Thyroid gland (tissue), 4 donors: ENCODE measurements at regions not wholly inside any gene's neighbourhood (a gene's known extent, or its start where the extent isn't known, plus 50 kb on each side); places are given as distances from the start of the nearest gene placed in this dataset.

ENCODE experiments used
- DNase-seq, 2 donors: peaks; one replicate each; pipeline ENCODE4 v3.0.0-alpha.2; 2019
- H3K27ac ChIP-seq, 3 donors: fragments of 200-600 bp; sonication (generic); 1 replicate in 2 of 3; 2 replicates in 1 of 3; pipeline ENCODE4 v1.5.1; 2016 to 2019; ENCODE audit warnings: mild to moderate bottlenecking in 1 of 3, moderate library complexity in 1 of 3
- H3K27me3 ChIP-seq: fragments of 200-600 bp; sonication (generic); one replicate; pipeline ENCODE4 v1.5.1; 2019
- H3K36me3 ChIP-seq, 2 donors: fragments of 200-600 bp; sonication (generic); one replicate each; pipeline ENCODE4 v1.5.1; 2016 to 2019
- H3K4me1 ChIP-seq, 2 donors: fragments of 200-600 bp; sonication (generic); one replicate each; pipeline ENCODE4 v1.5.1; 2017 to 2019
- H3K4me3 ChIP-seq, 3 donors: fragments of 200-600 bp; sonication (generic); replicated peaks in 1 of 3; 1 replicate in 2 of 3; 2 replicates in 1 of 3; pipeline ENCODE4 v1.5.1; 2016; ENCODE audit warnings: mild to moderate bottlenecking in 1 of 3
- H3K9me3 ChIP-seq: fragments of 200-600 bp; sonication (generic); one replicate; pipeline ENCODE4 v1.5.1; 2017
- CTCF ChIP-seq, 6 experiments: fragments of 200-600 bp in 3 of 6; fragments of 450-650 bp in 3 of 6; sonication (generic) in 3 of 6; IDR thresholded peaks; one replicate each; pipeline ENCODE4 v1.5.1; 2016 to 2019; ENCODE audit warnings: antibody characterized with exemption in 6 of 6, mild to moderate bottlenecking in 2 of 6, inconsistent platforms in 1 of 6, moderate library complexity in 1 of 6
- POLR2A ChIP-seq, 2 donors: fragments of 450-650 bp; IDR thresholded peaks; one replicate each; pipeline ENCODE4 v1.6.1; 2017; ENCODE audit warnings: antibody characterized with exemption in 2 of 2, mild to moderate bottlenecking in 2 of 2, moderate library complexity in 1 of 2
- WGBS, 2 donors: methylation state at CpG; one replicate each; pipeline ENCODE4 v1.1.5; 2017; 5-methylcytosine and 5-hydroxymethylcytosine counted together
- intact Hi-C: fragments of 100-400 bp; cut with DNase I; formaldehyde crosslinking; loops from one replicate; pipeline ENCODE4 v1.15.1; 2023

GRCh38 chr2:12839339-12839738 lies 122.6 kb downstream of the TRIB2 start:
- Histone ChIP-seq H3K27ac (no peak overlapping the region), H3K9me3 (no peaks in the 10 kb centered on the region), H3K4me3 (no peak overlapping the region), H3K27me3 (no peaks in the 10 kb centered on the region), H3K4me1 (no peaks in the 10 kb centered on the region), H3K36me3 (no peaks in the 10 kb centered on the region)
- TF ChIP-seq POLR2A (IDR thresholded peaks at IDR 0.05) (no peak), CTCF (IDR thresholded peaks at IDR 0.05) (no peak)
- WGBS, 2 donors = 87 to 93% methylated on average over 2 of the region's 2 CpGs
- intact Hi-C loops = no loop called here
- no peak for DNase-seq

- Histone ChIP-seq H3K27me3 (no peaks in the 10 kb centered on the region), H3K9me3 (no peaks in the 10 kb centered on the region), H3K4me3 (no peak overlapping the region), H3K27ac (no peak overlapping the region), H3K36me3 (no peaks in the 10 kb centered on the region), H3K4me1 (no peaks in the 10 kb centered on the region)
- intact Hi-C loops = no loop called here
- TF ChIP-seq CTCF (IDR thresholded peaks at IDR 0.05) (no peak), POLR2A (IDR thresholded peaks at IDR 0.05) (no peak)
- WGBS, 2 donors = 90 to 92% methylated on average over 5 of the region's 5 CpGs
- DNase-seq = no peak
Measured at GRCh38 chr2:12841021-12841420, 124.3 kb downstream of the TRIB2 start.

- H3K36me3 ChIP-seq = no peaks in the 10 kb centered on the region
- intact Hi-C loops = no loop called here
- H3K4me3 ChIP-seq = no peak overlapping the region
- no peaks in the 10 kb centered on the region for H3K4me1 ChIP-seq
- no peak for DNase-seq
- 79 to 80% methylated on average over 4 of the region's 4 CpGs for WGBS, 2 donors
- H3K9me3 ChIP-seq = no peaks in the 10 kb centered on the region
- no peak overlapping the region for H3K27ac ChIP-seq
- no peaks in the 10 kb centered on the region for H3K27me3 ChIP-seq
- TF ChIP-seq CTCF (IDR thresholded peaks at IDR 0.05) (no peak), POLR2A (IDR thresholded peaks at IDR 0.05) (no peak)
Measured at GRCh38 chr2:12842917-12843316, 126.2 kb downstream of the TRIB2 start.

- 65 to 68% methylated on average over 9 of the region's 9 CpGs for WGBS, 2 donors
- no peak for DNase-seq
- no peak overlapping the region for H3K27ac ChIP-seq
- no peaks in the 10 kb centered on the region for H3K4me1 ChIP-seq
- H3K27me3 ChIP-seq = no peaks in the 10 kb centered on the region
- intact Hi-C loops = no loop called here
- H3K9me3 ChIP-seq = no peaks in the 10 kb centered on the region
- H3K36me3 ChIP-seq = no peaks in the 10 kb centered on the region
- TF ChIP-seq CTCF (IDR thresholded peaks at IDR 0.05) (no peak), POLR2A (IDR thresholded peaks at IDR 0.05) (no peak)
- no peak overlapping the region for H3K4me3 ChIP-seq
Measured at GRCh38 chr2:12844511-12844910, 127.8 kb downstream of the TRIB2 start.

- TF ChIP-seq POLR2A (IDR thresholded peaks at IDR 0.05) = no peak
- no peak for TF ChIP-seq CTCF (IDR thresholded peaks at IDR 0.05)
- H3K27ac ChIP-seq = no peak overlapping the region
- WGBS, 2 donors = 86 to 94% methylated on average over 7 of the region's 7 CpGs
- H3K27me3 ChIP-seq = no peaks in the 10 kb centered on the region
- intact Hi-C loops = no loop called here
- H3K4me1 ChIP-seq = no peaks in the 10 kb centered on the region
- no peak overlapping the region for H3K4me3 ChIP-seq
- no peaks in the 10 kb centered on the region for H3K9me3 ChIP-seq
- no peaks in the 10 kb centered on the region for H3K36me3 ChIP-seq
- no peak for DNase-seq
Measured at GRCh38 chr2:12847694-12848575, 131.2 kb downstream of the TRIB2 start.
